Stimulated activated CD8-positive, alpha-beta memory T cell treated with anti-CD3 and anti-CD28 coated beads, Interleukin-2, amount 100 ng/mL, for 1 hour (primary cell): ENCODE measurements at regions not wholly inside any gene's neighbourhood (a gene's known extent, or its start where the extent isn't known, plus 50 kb on each side); places are given as distances from the start of the nearest gene placed in this dataset.

Experiments used
- DNase-seq, 2 donors: peaks; one replicate each; pipeline ENCODE4 v3.0.0-alpha.2; 2020; ENCODE audit warnings: low read depth in 2 of 2

GRCh38 chr2:153005071-153005730, 286.8 kb downstream of the ARL6IP6 start:
- DNase-seq: no peak

GRCh38 chr2:153004627-153005026, 286.2 kb downstream of the ARL6IP6 start:
- no peak for DNase-seq

GRCh38 chr2:152974146-152974545, 255.7 kb downstream of the ARL6IP6 start:
- DNase-seq: no peak

- no peak for DNase-seq
Measured at GRCh38 chr2:152971685-152972084, 253.3 kb downstream of the ARL6IP6 start.

DNA sequence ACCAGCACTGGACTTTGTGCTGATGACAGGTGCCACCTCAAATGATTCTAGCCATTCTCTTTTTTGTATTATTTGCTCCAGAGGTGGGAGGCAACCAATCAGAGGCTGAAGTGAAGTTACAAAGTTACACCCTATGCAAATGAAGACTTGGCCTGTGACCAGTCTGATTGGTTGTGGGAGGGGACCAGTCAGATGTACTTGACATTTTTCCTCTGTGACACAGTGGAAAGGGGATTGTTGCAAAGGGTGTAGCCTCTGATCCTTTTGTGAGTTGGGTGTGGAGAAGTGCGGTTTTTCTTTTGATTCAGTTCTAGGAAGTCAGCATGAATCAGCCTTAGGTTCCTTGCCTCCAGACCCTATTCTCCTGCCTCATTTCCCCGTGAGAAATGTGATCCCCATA, 244.0 kb downstream of the ARL6IP6 start:
- no peak for DNase-seq

- DNase-seq: no peak
Measured at GRCh38 chr2:152961351-152961750, 242.9 kb downstream of the ARL6IP6 start.

GRCh38 chr2:152950126-152950525, 231.7 kb downstream of the ARL6IP6 start:
- DNase-seq: no peak

DNA sequence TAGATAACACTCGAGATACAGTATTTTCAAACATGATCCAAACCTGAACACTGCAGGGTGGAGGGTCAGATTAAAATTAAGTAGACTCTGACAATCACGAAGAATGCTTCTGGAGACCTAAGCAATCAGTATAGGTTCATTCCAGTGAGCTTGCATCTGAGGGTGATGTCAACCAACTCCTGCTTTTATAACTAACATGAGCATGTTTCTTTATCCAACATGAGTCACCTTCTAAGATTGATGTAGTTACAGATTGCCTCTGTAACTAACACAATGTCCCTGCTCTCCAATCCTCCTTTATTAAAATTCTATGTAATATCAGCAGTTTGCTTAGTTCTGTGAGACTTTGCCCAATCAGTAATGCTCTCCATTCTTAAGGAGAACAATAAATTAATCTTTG, 225.7 kb downstream of the ARL6IP6 start:
- DNase-seq: no peak

- DNase-seq: no peak
Measured at GRCh38 chr2:152942940-152943440, 224.6 kb downstream of the ARL6IP6 start.

GRCh38 chr2:152930501-152930900, 212.1 kb downstream of the ARL6IP6 start:
- DNase-seq: no peak

DNA sequence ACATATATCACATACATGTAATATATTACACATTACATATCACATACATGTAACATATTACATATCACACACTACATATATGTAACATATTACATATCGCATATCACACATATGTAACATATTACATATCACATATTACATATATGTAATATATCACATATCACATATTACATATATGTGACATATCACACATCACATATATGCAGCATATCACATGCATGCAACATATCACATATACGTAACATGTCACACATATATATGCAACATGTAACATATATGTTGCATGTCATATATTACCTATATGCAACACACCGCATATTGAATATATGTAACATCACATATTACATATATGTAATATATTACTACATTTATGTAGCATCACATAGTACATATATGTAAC, 211.2 kb downstream of the ARL6IP6 start:
- no peak for DNase-seq

- peak in 1 of 2 donors; percentile 2 for DNase-seq
Measured at GRCh38 chr2:152925547-152926448, 207.4 kb downstream of the ARL6IP6 start.

- no peak for DNase-seq
Measured at GRCh38 chr2:152924722-152925121, 206.3 kb downstream of the ARL6IP6 start.

DNA sequence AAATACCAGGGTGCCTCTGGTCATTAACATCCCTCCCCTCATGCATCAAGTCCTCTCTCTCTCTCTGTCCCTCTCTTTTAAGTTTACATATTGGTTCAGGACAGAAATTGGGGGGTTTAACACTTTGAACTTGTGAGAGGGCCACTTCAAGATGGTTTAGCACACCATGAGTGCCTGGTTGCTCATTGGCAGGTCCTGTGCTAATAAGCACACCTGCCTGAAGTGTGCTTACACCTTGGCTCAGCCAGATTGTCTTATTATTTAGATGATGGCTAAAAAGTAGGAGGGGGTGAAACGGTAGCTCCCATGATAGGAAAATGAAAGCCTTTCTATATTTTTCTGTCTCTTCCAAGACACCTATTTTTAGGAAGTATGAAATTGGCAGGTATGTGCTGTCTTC, 205.8 kb downstream of the ARL6IP6 start:
- no peak for DNase-seq

- DNase-seq: no peak
Measured at GRCh38 chr2:152920846-152921245, 202.4 kb downstream of the ARL6IP6 start.

- DNase-seq: no peak
Measured at GRCh38 chr2:152910970-152911369, 192.6 kb downstream of the ARL6IP6 start.

- DNase-seq: no peak
Measured at GRCh38 chr2:152907046-152907445, 188.6 kb downstream of the ARL6IP6 start.

GRCh38 chr2:152894051-152894450, 175.6 kb downstream of the ARL6IP6 start:
- no peak for DNase-seq

DNA sequence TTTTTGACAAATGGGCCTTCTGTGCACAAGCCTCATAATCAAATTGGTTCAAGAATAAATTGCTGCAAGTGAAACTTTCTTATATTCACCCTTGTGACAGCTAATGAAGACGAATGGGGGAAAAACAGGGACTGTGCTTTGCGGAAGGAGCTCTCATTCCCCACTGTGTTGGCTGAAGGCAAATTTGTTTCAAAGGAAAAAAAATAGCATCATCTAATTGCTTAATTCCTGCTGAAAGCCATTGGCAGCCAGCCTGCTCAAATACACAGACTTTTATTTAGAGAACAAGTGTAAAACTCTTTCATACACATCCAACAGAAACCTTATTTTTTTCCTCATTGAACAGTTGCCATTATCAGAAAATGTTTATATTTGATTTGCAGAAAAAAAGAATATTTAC, 172.3 kb downstream of the ARL6IP6 start:
- DNase-seq: no peak

- no peak for DNase-seq
Measured at GRCh38 chr2:152883951-152884487, 165.6 kb downstream of the ARL6IP6 start.

DNA sequence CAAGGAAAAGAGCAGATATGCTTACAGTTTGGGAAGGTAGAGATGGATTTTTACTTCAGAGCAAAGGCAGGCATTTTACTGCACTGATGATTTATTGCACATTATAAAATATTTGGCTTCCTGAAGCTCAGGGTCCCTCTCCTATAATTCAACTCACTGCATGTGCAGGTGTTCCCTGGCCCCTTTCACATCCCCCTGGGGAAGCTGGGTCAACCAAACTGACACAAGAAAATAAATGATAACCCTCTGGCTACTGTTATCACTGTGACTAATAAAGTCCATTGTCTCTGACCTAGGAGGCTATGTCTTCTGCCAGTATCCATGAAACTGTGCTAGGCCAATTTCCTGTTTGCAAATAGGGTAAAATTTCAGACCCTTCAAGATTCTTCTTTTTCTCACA, 163.1 kb downstream of the ARL6IP6 start:
- DNase-seq: no peak

GRCh38 chr2:152879275-152879674, 160.9 kb downstream of the ARL6IP6 start:
- no peak for DNase-seq
